Gastroesophageal sphincter (tissue), 3 donors: ENCODE measurements at regions not wholly inside any gene's neighbourhood (a gene's known extent, or its start where the extent isn't known, plus 50 kb on each side); places are given as distances from the start of the nearest gene placed in this dataset.

Source experiments
- POLR2A ChIP-seq, 2 donors: fragments of 450-650 bp; IDR thresholded peaks; one replicate each; pipeline ENCODE4 v1.6.1; 2017; ENCODE audit warnings: antibody characterized with exemption in 2 of 2, mild to moderate bottlenecking in 2 of 2, moderate library complexity in 1 of 2
- TF ChIP-seq, protein P1 (sequence below), 4 experiments: fragments of 200-600 bp in 2 of 4; fragments of 450-650 bp in 2 of 4; sonication (generic) in 1 of 4; IDR thresholded peaks; one replicate each; pipeline ENCODE4 v1.5.1; 2017 to 2019; ENCODE audit warnings: antibody characterized with exemption in 4 of 4, mild to moderate bottlenecking in 2 of 4, moderate library complexity in 2 of 4

DNA sequence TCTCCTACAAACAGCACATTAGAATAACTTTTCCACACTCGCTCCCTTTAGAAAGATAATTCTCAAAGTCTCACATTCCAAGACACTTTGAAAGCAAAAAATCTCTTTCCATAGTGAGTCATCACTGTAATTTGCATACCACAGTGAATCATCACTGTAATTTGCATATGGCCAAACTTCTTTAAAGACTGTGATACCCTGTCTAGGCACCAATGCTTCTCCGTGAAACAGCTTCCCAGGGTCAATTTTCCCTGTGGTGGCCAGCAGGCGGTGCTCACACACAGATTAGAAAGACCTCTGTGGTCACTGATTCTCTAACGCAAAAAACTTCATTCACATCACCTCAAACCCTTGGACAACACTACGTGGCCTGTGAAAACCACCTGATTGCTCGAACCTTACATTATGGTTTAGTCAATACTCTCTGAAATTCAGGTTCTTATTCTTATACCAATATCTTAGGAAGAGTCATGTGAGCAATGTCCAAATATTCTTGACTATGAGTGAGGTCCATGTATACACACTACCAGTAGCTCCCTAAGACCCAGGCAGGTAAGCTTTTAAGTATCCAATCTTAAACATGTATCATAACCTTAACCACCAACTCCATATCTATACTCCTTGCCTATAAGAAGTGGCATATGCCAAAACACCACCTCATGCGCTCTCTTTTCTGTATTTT lies 78.5 kb upstream of the PHACTR1 start:
- TF ChIP-seq POLR2A (IDR thresholded peaks at IDR 0.05) = no peak
- TF ChIP-seq, protein P1, sequence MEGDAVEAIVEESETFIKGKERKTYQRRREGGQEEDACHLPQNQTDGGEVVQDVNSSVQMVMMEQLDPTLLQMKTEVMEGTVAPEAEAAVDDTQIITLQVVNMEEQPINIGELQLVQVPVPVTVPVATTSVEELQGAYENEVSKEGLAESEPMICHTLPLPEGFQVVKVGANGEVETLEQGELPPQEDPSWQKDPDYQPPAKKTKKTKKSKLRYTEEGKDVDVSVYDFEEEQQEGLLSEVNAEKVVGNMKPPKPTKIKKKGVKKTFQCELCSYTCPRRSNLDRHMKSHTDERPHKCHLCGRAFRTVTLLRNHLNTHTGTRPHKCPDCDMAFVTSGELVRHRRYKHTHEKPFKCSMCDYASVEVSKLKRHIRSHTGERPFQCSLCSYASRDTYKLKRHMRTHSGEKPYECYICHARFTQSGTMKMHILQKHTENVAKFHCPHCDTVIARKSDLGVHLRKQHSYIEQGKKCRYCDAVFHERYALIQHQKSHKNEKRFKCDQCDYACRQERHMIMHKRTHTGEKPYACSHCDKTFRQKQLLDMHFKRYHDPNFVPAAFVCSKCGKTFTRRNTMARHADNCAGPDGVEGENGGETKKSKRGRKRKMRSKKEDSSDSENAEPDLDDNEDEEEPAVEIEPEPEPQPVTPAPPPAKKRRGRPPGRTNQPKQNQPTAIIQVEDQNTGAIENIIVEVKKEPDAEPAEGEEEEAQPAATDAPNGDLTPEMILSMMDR (IDR thresholded peaks at IDR 0.05) = peak in 3 of 4 experiments; percentile 40 to 57 (median 45)
